Gastroesophageal sphincter (tissue), 2 donors: ENCODE measurements at regions not wholly inside any gene's neighbourhood (a gene's known extent, or its start where the extent isn't known, plus 50 kb on each side); places are given as distances from the start of the nearest gene placed in this dataset.

Source experiments
- EP300 ChIP-seq: sonication (generic); formaldehyde crosslinking; IDR thresholded peaks from one replicate; pipeline ENCODE4 v1.6.1; 2017; ENCODE audit warnings: antibody characterized with exemption, mild to moderate bottlenecking
- POLR2A ChIP-seq, 2 donors: fragments of 450-650 bp; IDR thresholded peaks; one replicate each; pipeline ENCODE4 v1.6.1; 2017; ENCODE audit warnings: antibody characterized with exemption in 2 of 2, mild to moderate bottlenecking in 2 of 2, moderate library complexity in 1 of 2

GRCh38 chr2:12948961-12949353 lies 232.2 kb downstream of the TRIB2 start:
- TF ChIP-seq POLR2A (IDR thresholded peaks at IDR 0.05), result no peak
- no peak for TF ChIP-seq EP300
